Stomach (tissue), 4 donors: ENCODE measurements at regions not wholly inside any gene's neighbourhood (a gene's known extent, or its start where the extent isn't known, plus 50 kb on each side); places are given as distances from the start of the nearest gene placed in this dataset.

ENCODE experiments used
- POLR2A ChIP-seq, 4 donors: fragments of 450-650 bp; IDR thresholded peaks; one replicate each; pipeline ENCODE4 v1.6.1; 2016; ENCODE audit warnings: antibody characterized with exemption in 4 of 4, control low read depth in 2 of 4, mild to moderate bottlenecking in 1 of 4, moderate library complexity in 1 of 4
- POLR2AphosphoS5 ChIP-seq, 3 donors: sonication (generic); formaldehyde crosslinking; IDR thresholded peaks; one replicate each; pipeline ENCODE4 v1.6.1; 2016; ENCODE audit warnings: antibody characterized with exemption in 3 of 3
- TF ChIP-seq, protein P1 (sequence below), 7 experiments: fragments of 450-650 bp in 4 of 7; fragments of 200-600 bp in 3 of 7; sonication (generic) in 3 of 7; IDR thresholded peaks; one replicate each; pipeline ENCODE4 v1.5.1; 2016 to 2019; ENCODE audit warnings: antibody characterized with exemption in 7 of 7, control low read depth in 2 of 7, mild to moderate bottlenecking in 1 of 7

DNA sequence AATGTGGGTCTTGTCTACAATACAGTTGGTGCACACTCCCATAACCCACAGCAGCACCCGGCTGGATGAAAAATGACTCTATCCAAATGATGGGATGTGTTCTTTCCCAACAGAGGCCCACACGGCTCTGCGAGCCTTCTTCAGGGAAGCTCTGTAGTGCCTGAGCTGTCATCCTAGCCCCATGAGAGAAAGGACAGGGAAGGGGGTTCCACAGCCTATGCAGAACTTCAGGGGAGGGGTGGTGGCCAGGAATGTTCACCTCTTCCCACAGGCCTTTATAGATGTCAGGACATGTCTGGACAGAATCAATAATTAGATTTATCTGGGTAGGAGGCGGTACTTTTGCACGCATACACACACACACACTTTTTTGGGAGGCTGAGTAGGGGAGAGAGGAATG, 109.0 kb downstream of the JCAD start:
- TF ChIP-seq, protein P1, sequence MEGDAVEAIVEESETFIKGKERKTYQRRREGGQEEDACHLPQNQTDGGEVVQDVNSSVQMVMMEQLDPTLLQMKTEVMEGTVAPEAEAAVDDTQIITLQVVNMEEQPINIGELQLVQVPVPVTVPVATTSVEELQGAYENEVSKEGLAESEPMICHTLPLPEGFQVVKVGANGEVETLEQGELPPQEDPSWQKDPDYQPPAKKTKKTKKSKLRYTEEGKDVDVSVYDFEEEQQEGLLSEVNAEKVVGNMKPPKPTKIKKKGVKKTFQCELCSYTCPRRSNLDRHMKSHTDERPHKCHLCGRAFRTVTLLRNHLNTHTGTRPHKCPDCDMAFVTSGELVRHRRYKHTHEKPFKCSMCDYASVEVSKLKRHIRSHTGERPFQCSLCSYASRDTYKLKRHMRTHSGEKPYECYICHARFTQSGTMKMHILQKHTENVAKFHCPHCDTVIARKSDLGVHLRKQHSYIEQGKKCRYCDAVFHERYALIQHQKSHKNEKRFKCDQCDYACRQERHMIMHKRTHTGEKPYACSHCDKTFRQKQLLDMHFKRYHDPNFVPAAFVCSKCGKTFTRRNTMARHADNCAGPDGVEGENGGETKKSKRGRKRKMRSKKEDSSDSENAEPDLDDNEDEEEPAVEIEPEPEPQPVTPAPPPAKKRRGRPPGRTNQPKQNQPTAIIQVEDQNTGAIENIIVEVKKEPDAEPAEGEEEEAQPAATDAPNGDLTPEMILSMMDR (IDR thresholded peaks at IDR 0.05), result no peak
- TF ChIP-seq POLR2AphosphoS5 (IDR thresholded peaks at IDR 0.05), result no peak
- no peak for TF ChIP-seq POLR2A (IDR thresholded peaks at IDR 0.05)
